ENCODE measurements at regions not wholly inside any gene's neighbourhood (a gene's known extent, or its start where the extent isn't known, plus 50 kb on each side); places are given as distances from the start of the nearest gene placed in this dataset.
"Not testable (repeated sequence)": the region's sequence is repeated elsewhere in the genome, so short reads cannot be mapped to it uniquely, and the experiment has no call there.

- Histone ChIP-seq H3K36me3 (no peaks in the 10 kb centered on the region), H3K9me3 (peaks cover 0 to 8% (median 0%) of the 10 kb centered on the region in 12 donors), H3K27ac (no peak overlapping the region), H3K4me3 (no peak overlapping the region), H3K27me3 (no peaks in the 10 kb centered on the region), H3K4me1 (no peaks in the 10 kb centered on the region)
- DNase-seq (no peak), ATAC-seq (no peak)
- TF ChIP-seq POLR2A (IDR thresholded peaks at IDR 0.05) (no peak), CTCF (IDR thresholded peaks at IDR 0.05) (no peak)
- intact Hi-C loops (cut with DNase I): no loop called here
- 56 to 62% (median 60%) methylated on average over 3 of the region's 3 CpGs for WGBS, 4 donors
Observed at GRCh38 chr5:57932761-57933160, 450.1 kb upstream of the ACTBL2 start.

- Histone ChIP-seq H3K4me3 (no peak overlapping the region), H3K9me3 (peaks cover 0 to 8% (median 0%) of the 10 kb centered on the region in 12 donors), H3K27ac (no peak overlapping the region), H3K4me1 (no peaks in the 10 kb centered on the region), H3K36me3 (no peaks in the 10 kb centered on the region), H3K27me3 (no peaks in the 10 kb centered on the region)
- intact Hi-C loops (cut with DNase I): no loop called here
- TF ChIP-seq CTCF (IDR thresholded peaks at IDR 0.05) (no peak), POLR2A (IDR thresholded peaks at IDR 0.05) (no peak)
- ATAC-seq (no peak), DNase-seq (no peak)
- 84 to 93% (median 86%) methylated on average over 1 of the region's 1 CpG for WGBS, 4 donors
Observed at GRCh38 chr5:57931807-57932206, 449.2 kb upstream of the ACTBL2 start.

- intact Hi-C loops (cut with DNase I): no loop called here
- no peaks in the 10 kb centered on the region for H3K27me3 ChIP-seq
- peaks cover 0 to 8% (median 0%) of the 10 kb centered on the region in 12 donors for H3K9me3 ChIP-seq
- ATAC-seq (no peak), DNase-seq (no peak)
- no peak for TF ChIP-seq CTCF (IDR thresholded peaks at IDR 0.05)
- no peak for TF ChIP-seq POLR2A (IDR thresholded peaks at IDR 0.05)
- no peaks in the 10 kb centered on the region for H3K4me1 ChIP-seq
- no peak overlapping the region for H3K4me3 ChIP-seq
- H3K27ac ChIP-seq: no peak overlapping the region
- H3K36me3 ChIP-seq: no peaks in the 10 kb centered on the region
Observed at GRCh38 chr5:57931352-57931751, 448.7 kb upstream of the ACTBL2 start.

- no peak for TF ChIP-seq CTCF (IDR thresholded peaks at IDR 0.05)
- WGBS, 4 donors: 75 to 96% (median 86%) methylated on average over 5 of the region's 5 CpGs
- intact Hi-C loops (cut with DNase I): no loop called here
- no peaks in the 10 kb centered on the region for H3K27me3 ChIP-seq
- H3K27ac ChIP-seq: no peak overlapping the region
- H3K4me3 ChIP-seq: no peak overlapping the region
- H3K9me3 ChIP-seq: peaks cover 0 to 8% (median 0%) of the 10 kb centered on the region in 12 donors
- H3K36me3 ChIP-seq: no peaks in the 10 kb centered on the region
- ATAC-seq: no peak
- H3K4me1 ChIP-seq: no peaks in the 10 kb centered on the region
- no peak for DNase-seq
Observed at GRCh38 chr5:57929271-57929670, 446.7 kb upstream of the ACTBL2 start.

- H3K4me3 ChIP-seq; DNase-seq; H3K36me3 ChIP-seq; H3K27ac ChIP-seq; H3K27me3 ChIP-seq; H3K4me1 ChIP-seq; ATAC-seq; intact Hi-C loops (cut with DNase I); H3K9me3 ChIP-seq: not testable (repeated sequence)
- whole genome bisulfite sequencing, 4 donors: 85 to 92% (median 90%) methylated on average over 6 of the region's 6 CpGs
Observed at GRCh38 chr5:57923094-57923493, 440.5 kb upstream of the ACTBL2 start.
